Adrenal gland (tissue), 9 donors: ENCODE measurements at regions not wholly inside any gene's neighbourhood (a gene's known extent, or its start where the extent isn't known, plus 50 kb on each side); places are given as distances from the start of the nearest gene placed in this dataset.

Source experiments
- DNase-seq, 7 donors: peaks; one replicate each; pipeline ENCODE4 v3.0.0-alpha.2; 2019 to 2020
- H3K27ac ChIP-seq, 5 donors: fragments of 200-600 bp; sonication (generic) in 4 of 5; 1 replicate in 3 of 5; 2 replicates in 2 of 5; pipeline versions ENCODE4 v1.5.1 to v1.8.0; 2016 to 2020; ENCODE audit warnings: mild to moderate bottlenecking in 1 of 5
- H3K27me3 ChIP-seq: fragments of 200-600 bp; 2 replicates; pipeline ENCODE4 v1.8.0; 2021
- H3K36me3 ChIP-seq, 2 donors: fragments of 200-600 bp; replicated peaks in 1 of 2; 1 replicate in 1 of 2; 2 replicates in 1 of 2; pipeline versions ENCODE4 v1.5.1 to v1.8.0; 2018 to 2022
- H3K4me1 ChIP-seq, 2 donors: fragments of 200-600 bp; replicated peaks in 1 of 2; 1 replicate in 1 of 2; 2 replicates in 1 of 2; pipeline versions ENCODE4 v1.5.1 to v1.8.0; 2018 to 2021
- H3K4me3 ChIP-seq, 4 donors: fragments of 200-600 bp; sonication (generic) in 3 of 4; one replicate each; pipeline ENCODE4 v1.5.1; 2016 to 2018
- H3K9me3 ChIP-seq, 3 donors: fragments of 200-600 bp; sonication (generic) in 1 of 3; replicated peaks in 1 of 3; 1 replicate in 2 of 3; 2 replicates in 1 of 3; pipeline versions ENCODE4 v1.5.1 to v1.8.0; 2016 to 2021
- POLR2A ChIP-seq, 2 donors: fragments of 450-650 bp; IDR thresholded peaks; one replicate each; pipeline ENCODE4 v1.6.1; 2017; ENCODE audit warnings: antibody characterized with exemption in 2 of 2, mild to moderate bottlenecking in 2 of 2, moderate library complexity in 1 of 2
- WGBS, 4 donors: extraction: QIAGEN DNeasy Blood & Tissue Kit in 2 of 4; methylation state at CpG; one replicate each; pipeline versions ENCODE4 v1.1.5 to v1.1.7; 2013 to 2017; 5-methylcytosine and 5-hydroxymethylcytosine counted together
- intact Hi-C, 2 donors: fragments of 100-400 bp; cut with DNase I; formaldehyde crosslinking; loops; one replicate each; pipeline versions ENCODE4 v1.14.1 to v1.15.0; 2022 to 2023
- TF ChIP-seq, protein P1 (sequence below), 6 experiments: fragments of 450-650 bp in 4 of 6; fragments of 200-600 bp in 2 of 6; sonication (generic) in 1 of 6; IDR thresholded peaks; 1 replicate in 5 of 6; 2 replicates in 1 of 6; pipeline versions ENCODE4 v1.5.1 to v1.8.0; 2016 to 2021; ENCODE audit warnings: antibody characterized with exemption in 6 of 6, mild to moderate bottlenecking in 2 of 6, moderate library complexity in 1 of 6
- donor health status: healthy with polysubstance abuse.
- donor health status: Bipolar disorder and iron deficiency.
- donor health status: DM: yes; HTN: yes; CAD: no.
- donor health status: DM: no; HTN: no; CAD: no.
- donor health status: DM: no; HTN: no; CAD: no.

DNA sequence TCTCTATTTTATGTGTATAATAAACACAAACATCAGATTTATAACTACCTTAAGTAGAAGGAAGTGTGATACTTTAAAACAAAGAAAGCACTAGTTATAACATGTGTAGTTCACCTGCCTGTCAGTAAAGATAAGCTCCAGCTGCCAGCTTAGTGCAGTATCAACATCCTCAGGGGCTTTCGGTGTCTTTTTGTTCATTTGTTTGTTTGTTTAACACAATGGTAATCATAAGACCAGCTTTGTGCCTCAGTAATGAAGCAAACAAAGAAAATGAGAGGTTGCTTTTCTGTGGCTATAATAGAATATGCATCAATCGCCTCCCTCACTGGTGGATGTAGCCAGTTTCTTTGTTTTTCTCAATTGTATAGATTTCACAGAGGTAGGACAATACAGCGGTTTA lies 1499.0 kb upstream of the TMEFF2 start:
- no peaks in the 10 kb centered on the region for H3K27me3 ChIP-seq
- 67 to 78% (median 72%) methylated on average over 3 of the region's 3 CpGs for WGBS, 4 donors
- DNase-seq = no peak
- no peaks in the 10 kb centered on the region for H3K9me3 ChIP-seq
- intact Hi-C loops = no loop called here
- H3K4me1 ChIP-seq = no peaks in the 10 kb centered on the region
- no peak for TF ChIP-seq POLR2A (IDR thresholded peaks at IDR 0.05)
- TF ChIP-seq, protein P1, sequence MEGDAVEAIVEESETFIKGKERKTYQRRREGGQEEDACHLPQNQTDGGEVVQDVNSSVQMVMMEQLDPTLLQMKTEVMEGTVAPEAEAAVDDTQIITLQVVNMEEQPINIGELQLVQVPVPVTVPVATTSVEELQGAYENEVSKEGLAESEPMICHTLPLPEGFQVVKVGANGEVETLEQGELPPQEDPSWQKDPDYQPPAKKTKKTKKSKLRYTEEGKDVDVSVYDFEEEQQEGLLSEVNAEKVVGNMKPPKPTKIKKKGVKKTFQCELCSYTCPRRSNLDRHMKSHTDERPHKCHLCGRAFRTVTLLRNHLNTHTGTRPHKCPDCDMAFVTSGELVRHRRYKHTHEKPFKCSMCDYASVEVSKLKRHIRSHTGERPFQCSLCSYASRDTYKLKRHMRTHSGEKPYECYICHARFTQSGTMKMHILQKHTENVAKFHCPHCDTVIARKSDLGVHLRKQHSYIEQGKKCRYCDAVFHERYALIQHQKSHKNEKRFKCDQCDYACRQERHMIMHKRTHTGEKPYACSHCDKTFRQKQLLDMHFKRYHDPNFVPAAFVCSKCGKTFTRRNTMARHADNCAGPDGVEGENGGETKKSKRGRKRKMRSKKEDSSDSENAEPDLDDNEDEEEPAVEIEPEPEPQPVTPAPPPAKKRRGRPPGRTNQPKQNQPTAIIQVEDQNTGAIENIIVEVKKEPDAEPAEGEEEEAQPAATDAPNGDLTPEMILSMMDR (IDR thresholded peaks at IDR 0.05) = no peak
- no peak overlapping the region for H3K27ac ChIP-seq
- H3K4me3 ChIP-seq = no peak overlapping the region
- H3K36me3 ChIP-seq = no peaks in the 10 kb centered on the region

DNA sequence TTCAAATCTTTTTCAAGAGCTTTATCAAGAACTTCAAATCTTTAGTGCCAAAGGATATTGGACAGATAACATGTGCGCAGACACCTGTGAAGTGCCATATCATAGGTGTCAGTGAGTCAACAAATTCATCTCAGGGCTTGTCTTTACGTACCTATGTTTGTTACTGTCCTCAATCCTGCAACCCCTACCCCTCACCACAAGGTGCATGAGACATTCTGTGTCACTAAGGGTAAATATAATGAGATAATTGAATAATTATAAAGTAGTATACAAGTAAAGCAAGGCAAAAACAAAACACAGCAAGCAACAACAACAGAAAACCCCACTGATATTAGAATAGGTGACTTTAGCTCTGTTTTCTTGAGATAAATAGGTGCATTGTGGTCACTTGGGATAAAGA lies 1495.8 kb upstream of the TMEFF2 start:
- DNase-seq = no peak
- Histone ChIP-seq H3K4me1 (no peaks in the 10 kb centered on the region), H3K9me3 (no peaks in the 10 kb centered on the region), H3K27ac (no peak overlapping the region), H3K36me3 (no peaks in the 10 kb centered on the region), H3K27me3 (no peaks in the 10 kb centered on the region), H3K4me3 (no peak overlapping the region)
- WGBS, 4 donors = 82 to 88% (median 85%) methylated on average over 2 of the region's 2 CpGs
- intact Hi-C loops = no loop called here
- TF ChIP-seq POLR2A (IDR thresholded peaks at IDR 0.05) = no peak
- TF ChIP-seq, protein P1 (IDR thresholded peaks at IDR 0.05) = no peak

DNA sequence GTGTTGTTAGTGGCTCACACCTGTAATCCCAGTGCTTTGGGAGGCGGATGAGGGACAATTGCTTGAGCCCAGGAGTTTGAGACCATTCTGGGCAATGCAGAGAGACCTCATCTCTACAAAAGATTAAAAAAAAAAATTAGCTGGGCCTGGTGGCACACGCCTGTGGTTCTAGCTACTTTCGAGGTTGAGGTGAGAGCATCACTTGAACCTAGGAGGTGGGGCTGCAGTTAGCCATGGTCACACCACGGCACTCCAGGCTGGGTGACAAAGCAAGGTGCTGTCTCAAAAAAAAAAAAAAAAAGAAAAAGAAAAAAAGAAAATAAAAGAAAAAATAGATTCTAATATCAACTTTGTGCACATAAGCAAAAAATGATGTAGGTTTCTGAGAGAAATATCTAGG lies 1492.5 kb upstream of the TMEFF2 start:
- intact Hi-C loops = no loop called here
- no peaks in the 10 kb centered on the region for H3K4me1 ChIP-seq
- TF ChIP-seq POLR2A (IDR thresholded peaks at IDR 0.05) = no peak
- TF ChIP-seq, protein P1 (IDR thresholded peaks at IDR 0.05) = no peak
- H3K27ac ChIP-seq = no peak overlapping the region
- DNase-seq = no peak
- H3K36me3 ChIP-seq = no peaks in the 10 kb centered on the region
- WGBS, 4 donors = 71 to 89% (median 84%) methylated on average over 4 of the region's 4 CpGs
- H3K27me3 ChIP-seq = no peaks in the 10 kb centered on the region
- no peak overlapping the region for H3K4me3 ChIP-seq
- no peaks in the 10 kb centered on the region for H3K9me3 ChIP-seq

DNA sequence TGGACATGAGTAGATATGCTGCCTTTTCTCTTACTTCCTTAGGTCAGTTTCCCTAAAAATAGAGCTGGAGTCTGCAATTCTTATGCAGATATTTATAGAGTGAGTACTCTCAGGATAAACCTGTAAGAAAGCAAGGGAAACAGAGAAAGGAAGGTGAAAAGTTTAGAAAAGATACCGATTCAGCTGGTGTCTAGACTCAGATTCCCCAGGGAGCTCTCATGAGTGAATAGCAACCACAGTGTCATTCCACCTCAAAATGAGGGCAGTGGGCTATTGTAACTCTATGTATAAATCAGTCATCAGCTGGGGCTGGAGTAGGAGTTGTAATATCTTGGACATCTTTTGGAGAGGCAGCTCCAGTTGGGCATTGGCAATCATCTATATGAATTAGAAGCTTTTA lies 1485.1 kb upstream of the TMEFF2 start:
- no peaks in the 10 kb centered on the region for H3K36me3 ChIP-seq
- intact Hi-C loops = no loop called here
- H3K4me1 ChIP-seq = no peaks in the 10 kb centered on the region
- TF ChIP-seq, protein P1 (IDR thresholded peaks at IDR 0.05) = no peak
- TF ChIP-seq POLR2A (IDR thresholded peaks at IDR 0.05) = no peak
- no peak overlapping the region for H3K27ac ChIP-seq
- DNase-seq = no peak
- H3K9me3 ChIP-seq = no peaks in the 10 kb centered on the region
- no peak overlapping the region for H3K4me3 ChIP-seq
- no peaks in the 10 kb centered on the region for H3K27me3 ChIP-seq
- 57 to 86% (median 75%) methylated on average over 1 of the region's 1 CpG for WGBS, 4 donors
